K562 (cell line): ENCODE measurements at regions not wholly inside any gene's neighbourhood (a gene's known extent, or its start where the extent isn't known, plus 50 kb on each side); places are given as distances from the start of the nearest gene placed in this dataset.

ENCODE experiments used
- ATAC-seq: fragments of 200-7000 bp; cut with Tn5 transposase; 3 replicates; pipeline ENCODE4 v1.9.1; 2020; ENCODE audit warnings: moderate library complexity
- BruUV-seq: library from RNA; stranded (reverse); fragments of 400-500 nt; replicated peaks from 2 replicates; lab custom pipeline; 2021; lab: Mats Ljungman, UMichigan
- CTCF ChIA-PET: fragments of 300-600 bp; formaldehyde crosslinking; extraction: SDS; loops from one replicate; lab custom pipeline; 2021; ENCODE audit warnings: low intra/inter-chr PET ratio; lab: Yijun Ruan, JAX
- POLR2A ChIA-PET: fragments of 300-600, 350-650 bp; sonication (Branson Sonifier 250); formaldehyde crosslinking; extraction: SDS; loops from one replicate; lab custom pipeline; 2021; ENCODE audit warnings: antibody characterized with exemption, inconsistent platforms; lab: Yijun Ruan, JAX
- DNase-seq, 4 experiments: peaks; one replicate each; pipeline versions ENCODE4 v3.0.0 to v3.0.0-alpha.2; 2011 to 2018; ENCODE audit warnings: low spot score in 3 of 4, mixed read lengths in 3 of 4; ENCODE audit errors: extremely low read depth in 1 of 4
- FAIRE-seq: peaks from 2 replicates; lab custom pipeline; 2011; peaks lifted over from hg19 to GRCh38; lab: Jason Lieb, UNC
- H2AFZ ChIP-seq: 2 replicates; pipeline ENCODE4 v1.6.0; 2011; ENCODE audit warnings: low read depth, low read length, control low read depth, inconsistent platforms
- H3K27ac ChIP-seq: fragments of 200-600 bp; 3 replicates; pipeline ENCODE4 v1.8.0; 2011; ENCODE audit warnings: low read depth, mild to moderate bottlenecking, control low read depth, inconsistent platforms, low read length, moderate library complexity, mixed read lengths; ENCODE audit errors: extremely low read depth
- H3K27me3 ChIP-seq, 2 experiments: fragments of 300-600 bp in 1 of 2; 2 replicates in 1 of 2; 3 replicates in 1 of 2; pipeline versions ENCODE4 v1.6.0 to v1.8.0; 2011; ENCODE audit warnings: inconsistent platforms in 2 of 2, low read length in 2 of 2, mild to moderate bottlenecking in 1 of 2, mixed read lengths in 1 of 2, moderate library complexity in 1 of 2; ENCODE audit not compliant: control insufficient read depth in 2 of 2, insufficient read depth in 2 of 2
- H3K36me3 ChIP-seq: fragments of 300-600 bp; 3 replicates; pipeline ENCODE4 v1.8.0; 2011; ENCODE audit warnings: mild to moderate bottlenecking, low read length, inconsistent platforms; ENCODE audit not compliant: control insufficient read depth, insufficient read depth
- H3K4me1 ChIP-seq, 2 experiments: fragments of 200-600 bp in 1 of 2; replicated peaks in 1 of 2; 2 replicates in 1 of 2; 3 replicates in 1 of 2; pipeline versions ENCODE4 v1.5.1 to v1.8.0; 2011; ENCODE audit warnings: inconsistent platforms in 2 of 2, low read length in 2 of 2, mild to moderate bottlenecking in 1 of 2, mixed read lengths in 1 of 2, moderate library complexity in 1 of 2; ENCODE audit not compliant: control insufficient read depth in 2 of 2, insufficient read depth in 2 of 2
- H3K4me2 ChIP-seq: 2 replicates; pipeline ENCODE4 v1.6.1; 2011; ENCODE audit warnings: low read length, control low read depth, inconsistent platforms, mixed read lengths; ENCODE audit not compliant: insufficient read depth
- H3K4me3 ChIP-seq: fragments of 200-600 bp; sonication (generic), shearing (Covaris generic); 2 replicates; pipeline ENCODE4 v1.5.1; 2016; ENCODE audit warnings: control low read depth, inconsistent platforms
- H3K79me2 ChIP-seq: fragments of 200-600 bp; 3 replicates; pipeline ENCODE4 v1.8.0; 2011; ENCODE audit warnings: low read length, inconsistent platforms; ENCODE audit not compliant: control insufficient read depth, insufficient read depth
- H3K9ac ChIP-seq, 2 experiments: 2 replicates each; pipeline versions ENCODE4 v1.6.0 to v1.6.1; 2011; ENCODE audit warnings: low read depth in 2 of 2, low read length in 2 of 2, control low read depth in 1 of 2, inconsistent platforms in 1 of 2, mild to moderate bottlenecking in 1 of 2, mixed read lengths in 1 of 2; ENCODE audit not compliant: insufficient read depth in 1 of 2
- H3K9me1 ChIP-seq: one replicate; pipeline ENCODE4 v1.6.0; 2011; ENCODE audit warnings: inconsistent platforms, mild to moderate bottlenecking, low read length, moderate library complexity; ENCODE audit not compliant: control insufficient read depth, insufficient read depth
- H3K9me3 ChIP-seq: replicated peaks from 2 replicates; pipeline ENCODE4 v1.5.1; 2011; ENCODE audit warnings: low read depth, low read length, inconsistent platforms; ENCODE audit not compliant: control insufficient read depth, insufficient read depth
- H4K20me1 ChIP-seq: replicated peaks from 2 replicates; pipeline ENCODE4 v1.6.1; 2011; ENCODE audit warnings: low read length, inconsistent platforms, mixed read lengths; ENCODE audit not compliant: control insufficient read depth, insufficient read depth
- CBX1 ChIP-seq: sonication (generic); IDR thresholded peaks from 2 replicates; pipeline ENCODE4 v1.6.1; 2016; ENCODE audit warnings: antibody characterized with exemption, low read depth, mild to moderate bottlenecking
- HNRNPK ChIP-seq: fragments of 200-400 bp; formaldehyde crosslinking; IDR thresholded peaks from one replicate; pipeline ENCODE4 v1.6.1; 2018; ENCODE audit warnings: mild to moderate bottlenecking, low read depth, low read length; ENCODE audit not compliant: poor library complexity, severe bottlenecking
- ILK ChIP-seq: fragments of 450-650 bp; IDR thresholded peaks from 2 replicates; pipeline ENCODE4 v1.6.1; 2016; ENCODE audit warnings: missing genetic modification characterization, low read depth, mild to moderate bottlenecking, missing compliant biosample characterization, moderate library complexity, borderline replicate concordance
- MAFG ChIP-seq: fragments of 450-650 bp; conservative IDR thresholded peaks from 2 replicates; pipeline ENCODE4 v1.6.1; 2016; ENCODE audit warnings: missing genetic modification characterization, missing compliant biosample characterization
- MECOM ChIP-seq: fragments of 250-450 bp; sonication (Bioruptor Pico); IDR thresholded peaks from 2 replicates; pipeline ENCODE4 v1.8.0; 2022; ENCODE audit warnings: inconsistent platforms
- MXI1 ChIP-seq: IDR thresholded peaks from 2 replicates; pipeline ENCODE4 v1.6.1; 2011; ENCODE audit warnings: low read depth, mild to moderate bottlenecking, improper control_type of control experiment, low read length
- SIX5 ChIP-seq, 2 experiments: IDR thresholded peaks; 2 replicates each; pipeline ENCODE4 v1.6.1; 2011; ENCODE audit warnings: low read length in 2 of 2, borderline replicate concordance in 1 of 2, low read depth in 1 of 2, mild to moderate bottlenecking in 1 of 2, moderate library complexity in 1 of 2; ENCODE audit not compliant: insufficient read depth in 1 of 2
- ZBTB8A ChIP-seq: fragments of 450-650 bp; IDR thresholded peaks from 2 replicates; pipeline ENCODE4 v1.6.1; 2018; ENCODE audit warnings: mild to moderate bottlenecking, moderate library complexity; ENCODE audit not compliant: partially characterized antibody
- ZNF316 ChIP-seq: fragments of 450-650 bp; IDR thresholded peaks from 2 replicates; pipeline ENCODE4 v1.6.1; 2016
- WGBS: fragments of 100-300 bp; shearing (Covaris generic); methylation state at CpG from one replicate; pipeline ENCODE4 v1.1.6; 2016; ENCODE audit warnings: low coverage, mixed read lengths; ENCODE audit not compliant: insufficient coverage; ENCODE audit errors: missing lambda C conversion rate; 5-methylcytosine and 5-hydroxymethylcytosine counted together
- in situ Hi-C: fragments of 300-500 bp; cut with MboI; formaldehyde crosslinking; loops from 4 replicates; pipeline ENCODE4 v1.15.0; 2018; ENCODE audit warnings: inconsistent platforms, mixed read lengths
- intact Hi-C: fragments of 100-400 bp; cut with micrococcal nuclease; formaldehyde crosslinking; loops from 2 replicates; pipeline ENCODE4 v1.14.2; 2022
- TF ChIP-seq, protein P1 (sequence below): fragments of 250-450 bp; sonication (Bioruptor Pico); IDR thresholded peaks from 2 replicates; pipeline ENCODE4 v1.4.0; 2020
- TF ChIP-seq, protein P2 (sequence below): sonication (generic); formaldehyde crosslinking; IDR thresholded peaks from 2 replicates; pipeline ENCODE4 v1.8.0; 2022; ENCODE audit warnings: mild to moderate bottlenecking, missing genetic modification reagents

DNA sequence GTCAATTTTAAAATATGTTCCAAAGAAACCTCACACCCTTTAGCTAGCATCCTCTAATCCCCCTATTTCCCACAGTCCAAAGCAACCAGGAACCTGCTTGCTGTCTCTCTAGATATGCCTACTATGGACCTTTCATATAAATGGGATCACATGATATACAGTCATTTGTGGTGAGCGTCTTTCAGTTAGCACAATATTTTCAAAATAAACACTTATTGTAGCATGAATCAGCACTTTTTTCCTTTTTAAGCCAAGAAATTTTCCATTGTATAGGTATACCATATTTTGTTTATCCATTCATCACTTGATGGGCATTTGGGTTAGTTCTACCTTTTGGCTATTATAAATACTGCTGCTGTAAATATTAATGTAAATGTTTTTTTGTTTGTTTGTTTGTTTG is 223.0 kb upstream of the DOK6 start:
- 11% methylated on average over 1 of the region's 1 CpG for WGBS
- BruUV-seq = no TSS peak

DNA sequence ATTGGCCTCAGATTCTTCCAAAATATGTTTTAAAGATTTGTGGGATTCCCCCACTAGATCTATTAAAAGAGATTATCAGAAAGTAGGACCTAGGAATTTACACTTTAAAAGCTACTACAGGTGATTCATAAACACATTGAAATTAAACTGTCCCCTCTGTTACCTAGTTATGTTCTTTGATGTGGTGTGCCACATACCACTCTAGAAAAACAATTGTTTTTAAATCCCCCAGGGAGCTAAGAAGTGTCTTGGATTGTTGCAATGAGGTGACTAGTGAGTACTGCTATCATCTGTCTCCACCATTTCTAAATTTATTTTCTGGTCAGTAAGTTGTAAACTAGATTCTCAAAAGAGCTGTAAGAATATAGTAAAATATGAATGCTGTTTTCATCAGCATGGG is 214.5 kb upstream of the DOK6 start:
- Histone ChIP-seq H3K4me1 (no peaks in the 10 kb centered on the region), H3K9me3 (no peaks in the 10 kb centered on the region), H3K27ac (no peak overlapping the region), H3K4me3 (no peak overlapping the region), H3K36me3 (no peaks in the 10 kb centered on the region), H3K4me2 (no peak overlapping the region), H3K79me2 (no peaks in the 10 kb centered on the region), H3K27me3 (no peaks in the 10 kb centered on the region), H2AFZ (no peak overlapping the region), H3K9ac (no peak overlapping the region), H4K20me1 (no peaks in the 10 kb centered on the region), H3K9me1 (no peaks in the 10 kb centered on the region)
- ATAC-seq (no peak), DNase-seq (no peak), FAIRE-seq (no peak)
- in situ Hi-C loops = no loop called here
- ChIA-PET POLR2A (no interaction called here), CTCF (no interaction called here)
- BruUV-seq = no TSS peak
- intact Hi-C loops = no loop called here
- TF ChIP-seq MXI1 = no peak
- TF ChIP-seq SIX5 (IDR thresholded peaks at IDR 0.05; ENCODE audit: borderline replicate concordance in 1 of 2, insufficient read depth in 1 of 2, low read depth in 1 of 2, low read length in 2 of 2) = no peak
- no peak for TF ChIP-seq ILK (tag)
- TF ChIP-seq ZBTB8A = no peak
- TF ChIP-seq HNRNPK = no peak
- TF ChIP-seq MECOM (CRISPR knock-in tag) = no peak
- TF ChIP-seq, protein P1, sequence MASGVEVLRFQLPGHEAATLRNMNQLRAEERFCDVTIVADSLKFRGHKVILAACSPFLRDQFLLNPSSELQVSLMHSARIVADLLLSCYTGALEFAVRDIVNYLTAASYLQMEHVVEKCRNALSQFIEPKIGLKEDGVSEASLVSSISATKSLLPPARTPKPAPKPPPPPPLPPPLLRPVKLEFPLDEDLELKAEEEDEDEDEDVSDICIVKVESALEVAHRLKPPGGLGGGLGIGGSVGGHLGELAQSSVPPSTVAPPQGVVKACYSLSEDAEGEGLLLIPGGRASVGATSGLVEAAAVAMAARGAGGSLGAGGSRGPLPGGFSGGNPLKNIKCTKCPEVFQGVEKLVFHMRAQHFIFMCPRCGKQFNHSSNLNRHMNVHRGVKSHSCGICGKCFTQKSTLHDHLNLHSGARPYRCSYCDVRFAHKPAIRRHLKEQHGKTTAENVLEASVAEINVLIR (CRISPR knock-in tag) = no peak
- TF ChIP-seq CBX1 = no peak

More for the DNA sequence above, 223.0 kb upstream of the DOK6 start:
- Histone ChIP-seq H3K79me2 (no peaks in the 10 kb centered on the region), H3K36me3 (no peaks in the 10 kb centered on the region), H3K9ac (no peak overlapping the region), H3K4me1 (no peaks in the 10 kb centered on the region), H2AFZ (no peak overlapping the region), H3K27ac (no peak overlapping the region), H3K27me3 (no peaks in the 10 kb centered on the region), H3K4me3 (no peak overlapping the region), H3K9me1 (no peaks in the 10 kb centered on the region), H4K20me1 (no peaks in the 10 kb centered on the region), H3K9me3 (no peaks in the 10 kb centered on the region), H3K4me2 (no peak overlapping the region)
- in situ Hi-C loops (no loop called here), intact Hi-C loops (no loop called here)
- DNase-seq (no peak), ATAC-seq (no peak), FAIRE-seq (no peak)
- TF ChIP-seq ZNF316 (0 out of 2 replicates have a peak, but pooled peaks have one; percentile 3), MAFG (tag) (peak; percentile 33; the same call in 1 of the 2 replicates)
- TF ChIP-seq, protein P2, sequence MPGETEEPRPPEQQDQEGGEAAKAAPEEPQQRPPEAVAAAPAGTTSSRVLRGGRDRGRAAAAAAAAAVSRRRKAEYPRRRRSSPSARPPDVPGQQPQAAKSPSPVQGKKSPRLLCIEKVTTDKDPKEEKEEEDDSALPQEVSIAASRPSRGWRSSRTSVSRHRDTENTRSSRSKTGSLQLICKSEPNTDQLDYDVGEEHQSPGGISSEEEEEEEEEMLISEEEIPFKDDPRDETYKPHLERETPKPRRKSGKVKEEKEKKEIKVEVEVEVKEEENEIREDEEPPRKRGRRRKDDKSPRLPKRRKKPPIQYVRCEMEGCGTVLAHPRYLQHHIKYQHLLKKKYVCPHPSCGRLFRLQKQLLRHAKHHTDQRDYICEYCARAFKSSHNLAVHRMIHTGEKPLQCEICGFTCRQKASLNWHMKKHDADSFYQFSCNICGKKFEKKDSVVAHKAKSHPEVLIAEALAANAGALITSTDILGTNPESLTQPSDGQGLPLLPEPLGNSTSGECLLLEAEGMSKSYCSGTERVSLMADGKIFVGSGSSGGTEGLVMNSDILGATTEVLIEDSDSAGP (CRISPR knock-in tag) = no peak
- ChIA-PET CTCF (no interaction called here), POLR2A (interaction anchor here (1.3 kb wide), 1 partner anchor 227 kb away, joined by 3 read pairs; no protein-coding TSS in a partner anchor)
